ENCODE measurements at regions not wholly inside any gene's neighbourhood (a gene's known extent, or its start where the extent isn't known, plus 50 kb on each side); places are given as distances from the start of the nearest gene placed in this dataset.

DNA sequence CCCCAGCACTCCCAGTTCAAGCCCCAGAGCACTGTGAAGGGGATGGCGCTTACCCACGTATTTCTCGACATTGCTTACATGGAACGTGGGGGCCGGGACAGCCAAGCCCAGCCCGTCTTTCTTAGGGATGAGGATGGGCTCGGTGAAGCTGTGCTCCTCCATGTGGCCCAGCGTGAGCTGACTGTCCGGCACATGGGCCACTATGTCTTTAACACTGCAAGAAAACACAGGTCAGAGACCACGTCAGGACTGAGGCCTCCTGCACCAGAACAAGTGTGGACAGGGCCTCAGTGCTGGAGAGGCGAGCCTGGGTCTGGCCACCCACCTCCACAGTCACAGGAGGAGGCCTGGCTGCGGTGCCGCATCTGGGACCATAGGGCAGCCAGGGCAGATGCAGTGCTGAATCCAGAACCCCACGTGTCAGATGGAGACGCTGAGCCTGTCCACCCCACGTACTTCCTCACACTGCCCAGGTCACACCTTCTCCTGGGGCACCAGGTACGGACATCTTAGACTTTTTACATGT lies 125.2 kb downstream of the TUBA3C start:
- no peak for TF ChIP-seq SPI1 (IDR thresholded peaks at IDR 0.05; ENCODE audit: borderline replicate concordance, low read depth)
- no peak for TF ChIP-seq POLR2AphosphoS5 (IDR thresholded peaks at IDR 0.05; ENCODE audit: low read depth)
- TF ChIP-seq, protein P1, sequence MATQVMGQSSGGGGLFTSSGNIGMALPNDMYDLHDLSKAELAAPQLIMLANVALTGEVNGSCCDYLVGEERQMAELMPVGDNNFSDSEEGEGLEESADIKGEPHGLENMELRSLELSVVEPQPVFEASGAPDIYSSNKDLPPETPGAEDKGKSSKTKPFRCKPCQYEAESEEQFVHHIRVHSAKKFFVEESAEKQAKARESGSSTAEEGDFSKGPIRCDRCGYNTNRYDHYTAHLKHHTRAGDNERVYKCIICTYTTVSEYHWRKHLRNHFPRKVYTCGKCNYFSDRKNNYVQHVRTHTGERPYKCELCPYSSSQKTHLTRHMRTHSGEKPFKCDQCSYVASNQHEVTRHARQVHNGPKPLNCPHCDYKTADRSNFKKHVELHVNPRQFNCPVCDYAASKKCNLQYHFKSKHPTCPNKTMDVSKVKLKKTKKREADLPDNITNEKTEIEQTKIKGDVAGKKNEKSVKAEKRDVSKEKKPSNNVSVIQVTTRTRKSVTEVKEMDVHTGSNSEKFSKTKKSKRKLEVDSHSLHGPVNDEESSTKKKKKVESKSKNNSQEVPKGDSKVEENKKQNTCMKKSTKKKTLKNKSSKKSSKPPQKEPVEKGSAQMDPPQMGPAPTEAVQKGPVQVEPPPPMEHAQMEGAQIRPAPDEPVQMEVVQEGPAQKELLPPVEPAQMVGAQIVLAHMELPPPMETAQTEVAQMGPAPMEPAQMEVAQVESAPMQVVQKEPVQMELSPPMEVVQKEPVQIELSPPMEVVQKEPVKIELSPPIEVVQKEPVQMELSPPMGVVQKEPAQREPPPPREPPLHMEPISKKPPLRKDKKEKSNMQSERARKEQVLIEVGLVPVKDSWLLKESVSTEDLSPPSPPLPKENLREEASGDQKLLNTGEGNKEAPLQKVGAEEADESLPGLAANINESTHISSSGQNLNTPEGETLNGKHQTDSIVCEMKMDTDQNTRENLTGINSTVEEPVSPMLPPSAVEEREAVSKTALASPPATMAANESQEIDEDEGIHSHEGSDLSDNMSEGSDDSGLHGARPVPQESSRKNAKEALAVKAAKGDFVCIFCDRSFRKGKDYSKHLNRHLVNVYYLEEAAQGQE (IDR thresholded peaks at IDR 0.05; ENCODE audit: insufficient replicate concordance, low read depth) = no peak
- TF ChIP-seq, protein P2, sequence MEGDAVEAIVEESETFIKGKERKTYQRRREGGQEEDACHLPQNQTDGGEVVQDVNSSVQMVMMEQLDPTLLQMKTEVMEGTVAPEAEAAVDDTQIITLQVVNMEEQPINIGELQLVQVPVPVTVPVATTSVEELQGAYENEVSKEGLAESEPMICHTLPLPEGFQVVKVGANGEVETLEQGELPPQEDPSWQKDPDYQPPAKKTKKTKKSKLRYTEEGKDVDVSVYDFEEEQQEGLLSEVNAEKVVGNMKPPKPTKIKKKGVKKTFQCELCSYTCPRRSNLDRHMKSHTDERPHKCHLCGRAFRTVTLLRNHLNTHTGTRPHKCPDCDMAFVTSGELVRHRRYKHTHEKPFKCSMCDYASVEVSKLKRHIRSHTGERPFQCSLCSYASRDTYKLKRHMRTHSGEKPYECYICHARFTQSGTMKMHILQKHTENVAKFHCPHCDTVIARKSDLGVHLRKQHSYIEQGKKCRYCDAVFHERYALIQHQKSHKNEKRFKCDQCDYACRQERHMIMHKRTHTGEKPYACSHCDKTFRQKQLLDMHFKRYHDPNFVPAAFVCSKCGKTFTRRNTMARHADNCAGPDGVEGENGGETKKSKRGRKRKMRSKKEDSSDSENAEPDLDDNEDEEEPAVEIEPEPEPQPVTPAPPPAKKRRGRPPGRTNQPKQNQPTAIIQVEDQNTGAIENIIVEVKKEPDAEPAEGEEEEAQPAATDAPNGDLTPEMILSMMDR (IDR thresholded peaks at IDR 0.05; ENCODE audit: insufficient read depth, low read length) = no peak
- no peak for TF ChIP-seq GABPA (IDR thresholded peaks at IDR 0.05; ENCODE audit: low read depth)
- DNase-seq (ENCODE audit: low read depth in 1 of 2, low spot score in 1 of 2) = no peak
- Histone ChIP-seq H3K27me3 (ENCODE audit: insufficient read depth, poor library complexity, severe bottlenecking) (no peaks in the 10 kb centered on the region), H3K4me3 (replicated peaks; ENCODE audit: insufficient read depth, low read length) (no peak overlapping the region), H3K27ac (replicated peaks) (no peak overlapping the region)

DNA sequence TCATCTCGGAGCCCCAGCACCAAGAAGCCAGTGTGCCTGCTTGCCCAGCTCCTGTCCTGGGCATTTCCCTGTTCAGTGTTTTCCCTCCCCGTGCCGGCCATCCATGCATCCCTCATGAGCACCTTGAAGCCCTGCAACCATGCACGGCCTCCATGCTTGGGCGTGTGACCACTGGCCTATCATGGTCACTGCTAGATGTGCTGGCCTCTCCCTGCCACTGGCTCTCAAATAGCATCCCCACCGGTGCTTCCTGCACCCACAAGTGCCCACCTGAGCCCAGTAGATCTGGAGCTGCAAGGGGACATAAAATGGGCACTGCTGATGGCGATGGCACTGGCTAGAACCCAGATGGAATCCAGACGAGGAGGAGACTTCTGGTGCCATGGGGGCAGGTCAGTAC lies 126.0 kb downstream of the TUBA3C start:
- Histone ChIP-seq H3K4me3 (replicated peaks; ENCODE audit: insufficient read depth, low read length) (no peak overlapping the region), H3K27ac (replicated peaks) (no peak overlapping the region), H3K27me3 (ENCODE audit: insufficient read depth, poor library complexity, severe bottlenecking) (no peaks in the 10 kb centered on the region)
- DNase-seq (ENCODE audit: low read depth in 1 of 2, low spot score in 1 of 2) = no peak
- TF ChIP-seq SPI1 (IDR thresholded peaks at IDR 0.05; ENCODE audit: borderline replicate concordance, low read depth) = no peak
- TF ChIP-seq, protein P1 (IDR thresholded peaks at IDR 0.05; ENCODE audit: insufficient replicate concordance, low read depth) = no peak
- TF ChIP-seq POLR2AphosphoS5 (IDR thresholded peaks at IDR 0.05; ENCODE audit: low read depth) = no peak
- TF ChIP-seq, protein P2 (IDR thresholded peaks at IDR 0.05; ENCODE audit: insufficient read depth, low read length) = no peak

DNA sequence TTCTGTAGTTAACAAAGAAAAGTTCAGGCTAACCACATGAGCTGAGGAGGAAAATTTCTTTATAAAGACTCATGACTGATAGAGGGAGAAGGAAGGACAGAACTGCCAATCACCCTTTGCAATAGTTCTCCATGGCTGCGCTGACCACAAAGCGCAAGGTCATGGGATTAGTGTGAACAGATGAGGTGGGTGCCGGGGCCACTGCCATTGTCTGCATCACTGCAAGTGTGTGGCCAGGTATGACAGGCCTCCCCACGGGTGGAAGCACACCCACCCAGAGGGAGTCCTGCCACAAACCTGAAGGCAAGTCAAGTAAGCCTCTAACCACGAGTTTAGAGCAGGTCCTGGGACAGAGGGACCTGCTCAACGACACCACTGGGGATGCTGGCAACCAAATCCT lies 128.1 kb downstream of the TUBA3C start:
- H3K27me3 ChIP-seq (ENCODE audit: insufficient read depth, poor library complexity, severe bottlenecking) = no peaks in the 10 kb centered on the region

More for the DNA sequence above, 128.1 kb downstream of the TUBA3C start:
- TF ChIP-seq SPI1 (IDR thresholded peaks at IDR 0.05; ENCODE audit: borderline replicate concordance, low read depth) (no peak), GABPA (IDR thresholded peaks at IDR 0.05; ENCODE audit: low read depth) (no peak), POLR2AphosphoS5 (IDR thresholded peaks at IDR 0.05; ENCODE audit: low read depth) (no peak)
- TF ChIP-seq, protein P2 (IDR thresholded peaks at IDR 0.05; ENCODE audit: insufficient read depth, low read length) = no peak
- TF ChIP-seq, protein P1 (IDR thresholded peaks at IDR 0.05; ENCODE audit: insufficient replicate concordance, low read depth) = no peak
- H3K4me3 ChIP-seq (replicated peaks; ENCODE audit: insufficient read depth, low read length) = no peak overlapping the region
- H3K27ac ChIP-seq (replicated peaks) = no peak overlapping the region
- DNase-seq (ENCODE audit: low read depth in 1 of 2, low spot score in 1 of 2) = no peak
